ENCODE measurements at regions not wholly inside any gene's neighbourhood (a gene's known extent, or its start where the extent isn't known, plus 50 kb on each side); places are given as distances from the start of the nearest gene placed in this dataset.

DNA sequence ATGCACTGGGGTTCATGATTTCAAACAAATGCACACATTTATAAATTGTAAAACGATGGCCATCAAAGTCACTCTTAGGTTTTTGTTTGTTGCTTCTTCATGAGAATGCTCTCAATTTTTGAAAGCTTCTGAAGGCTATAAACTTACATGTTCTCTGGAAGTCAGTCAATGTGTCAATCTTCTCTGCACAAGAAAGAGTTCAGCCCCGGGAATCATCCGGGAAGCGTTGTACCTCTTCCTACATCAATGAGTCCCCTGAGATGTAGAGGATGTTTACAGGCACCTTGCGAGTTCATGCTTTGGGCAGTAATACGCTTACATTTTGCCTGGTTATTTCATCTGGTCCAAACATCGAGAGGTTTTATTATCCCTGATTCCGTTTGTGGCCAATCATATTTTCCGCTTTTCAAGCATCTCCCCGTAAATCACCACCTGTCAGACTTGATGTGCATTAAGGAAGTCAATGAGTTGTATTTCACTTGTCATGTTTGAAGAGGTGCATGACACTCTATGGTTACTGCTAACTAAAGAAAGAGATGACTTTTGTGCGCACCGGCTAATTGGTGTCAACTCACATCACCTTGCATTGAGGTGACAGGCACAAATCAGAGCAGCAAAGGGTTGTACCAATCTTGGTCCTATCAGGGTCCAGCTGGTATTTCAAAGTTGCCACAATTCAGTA is 750.7 kb downstream of the SORCS3 start:
- no peak overlapping the region for H3K4me3 ChIP-seq (ENCODE audit: low read length)
- no peak for DNase-seq (ENCODE audit: low read depth)
- TF ChIP-seq, protein P1, sequence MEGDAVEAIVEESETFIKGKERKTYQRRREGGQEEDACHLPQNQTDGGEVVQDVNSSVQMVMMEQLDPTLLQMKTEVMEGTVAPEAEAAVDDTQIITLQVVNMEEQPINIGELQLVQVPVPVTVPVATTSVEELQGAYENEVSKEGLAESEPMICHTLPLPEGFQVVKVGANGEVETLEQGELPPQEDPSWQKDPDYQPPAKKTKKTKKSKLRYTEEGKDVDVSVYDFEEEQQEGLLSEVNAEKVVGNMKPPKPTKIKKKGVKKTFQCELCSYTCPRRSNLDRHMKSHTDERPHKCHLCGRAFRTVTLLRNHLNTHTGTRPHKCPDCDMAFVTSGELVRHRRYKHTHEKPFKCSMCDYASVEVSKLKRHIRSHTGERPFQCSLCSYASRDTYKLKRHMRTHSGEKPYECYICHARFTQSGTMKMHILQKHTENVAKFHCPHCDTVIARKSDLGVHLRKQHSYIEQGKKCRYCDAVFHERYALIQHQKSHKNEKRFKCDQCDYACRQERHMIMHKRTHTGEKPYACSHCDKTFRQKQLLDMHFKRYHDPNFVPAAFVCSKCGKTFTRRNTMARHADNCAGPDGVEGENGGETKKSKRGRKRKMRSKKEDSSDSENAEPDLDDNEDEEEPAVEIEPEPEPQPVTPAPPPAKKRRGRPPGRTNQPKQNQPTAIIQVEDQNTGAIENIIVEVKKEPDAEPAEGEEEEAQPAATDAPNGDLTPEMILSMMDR (conservative IDR thresholded peaks at IDR 0.05; ENCODE audit: low read depth, low read length): no peak

DNA sequence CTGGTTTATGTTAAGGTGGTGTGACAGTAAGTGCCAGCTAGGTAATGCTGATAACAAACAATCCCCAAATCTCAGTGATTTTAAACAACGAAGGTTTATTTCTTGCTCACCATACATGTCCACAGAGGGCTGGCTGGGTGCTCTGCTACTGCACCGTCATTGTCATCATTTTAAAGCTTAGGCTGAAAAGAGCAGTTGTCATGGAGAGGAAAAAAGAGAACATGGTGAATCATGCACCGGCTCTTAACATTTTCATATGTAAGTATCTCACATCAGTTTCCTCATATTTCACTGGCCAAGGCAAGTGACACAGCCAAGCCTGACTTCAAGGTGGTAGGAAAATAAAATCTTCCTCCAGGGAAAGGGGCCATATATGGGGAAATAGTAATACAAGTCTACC is 746.9 kb downstream of the SORCS3 start:
- H3K4me3 ChIP-seq (ENCODE audit: low read length): no peak overlapping the region
- DNase-seq (ENCODE audit: low read depth): no peak
- TF ChIP-seq, protein P1 (conservative IDR thresholded peaks at IDR 0.05; ENCODE audit: low read depth, low read length): no peak

DNA sequence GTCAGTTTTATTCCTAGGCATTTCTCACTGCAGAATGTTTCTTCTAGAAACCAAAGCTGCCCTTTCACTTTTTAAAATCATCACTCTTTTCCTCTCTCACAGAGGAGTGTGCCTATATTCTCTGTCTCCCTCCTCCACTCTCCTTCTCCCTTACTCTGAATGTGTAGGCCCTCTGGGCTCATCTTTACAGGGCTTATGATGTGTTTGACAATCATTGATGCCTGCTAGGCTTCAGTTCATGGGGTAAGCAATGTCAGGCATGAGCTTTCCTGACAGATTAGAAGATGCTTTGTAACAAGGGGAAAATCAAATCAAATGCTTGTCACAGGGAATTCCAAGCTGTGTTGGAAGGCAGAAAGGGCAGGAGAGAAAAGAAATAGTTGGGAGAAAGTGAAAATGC is 742.9 kb downstream of the SORCS3 start:
- no peak for DNase-seq (ENCODE audit: low read depth)
- TF ChIP-seq, protein P1 (conservative IDR thresholded peaks at IDR 0.05; ENCODE audit: low read depth, low read length): no peak

DNA sequence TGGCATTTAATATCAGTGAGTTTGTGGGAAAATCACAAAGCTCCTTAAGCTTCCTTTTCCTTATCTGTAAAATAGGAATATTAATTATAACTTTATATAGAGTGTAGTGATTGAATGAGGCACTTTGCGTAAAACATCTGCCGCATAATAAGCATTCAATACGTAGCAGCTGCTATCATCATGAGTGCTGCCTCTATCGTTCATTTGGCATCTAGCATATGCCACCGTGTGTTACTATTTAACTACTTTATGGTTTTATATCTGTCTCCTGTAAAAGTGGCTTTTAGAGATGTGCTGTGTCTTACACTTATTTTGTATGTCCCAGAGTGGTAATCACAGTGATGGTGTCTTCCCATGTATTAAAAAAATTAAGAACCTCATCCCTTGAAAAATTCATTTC is 729.6 kb downstream of the SORCS3 start:
- DNase-seq (ENCODE audit: low read depth): no peak
- TF ChIP-seq, protein P1 (conservative IDR thresholded peaks at IDR 0.05; ENCODE audit: low read depth, low read length): no peak
- H3K4me3 ChIP-seq (ENCODE audit: low read length): no peak overlapping the region

More for the DNA sequence above, 742.9 kb downstream of the SORCS3 start:
- H3K4me3 ChIP-seq (ENCODE audit: low read length): no peak overlapping the region

DNA sequence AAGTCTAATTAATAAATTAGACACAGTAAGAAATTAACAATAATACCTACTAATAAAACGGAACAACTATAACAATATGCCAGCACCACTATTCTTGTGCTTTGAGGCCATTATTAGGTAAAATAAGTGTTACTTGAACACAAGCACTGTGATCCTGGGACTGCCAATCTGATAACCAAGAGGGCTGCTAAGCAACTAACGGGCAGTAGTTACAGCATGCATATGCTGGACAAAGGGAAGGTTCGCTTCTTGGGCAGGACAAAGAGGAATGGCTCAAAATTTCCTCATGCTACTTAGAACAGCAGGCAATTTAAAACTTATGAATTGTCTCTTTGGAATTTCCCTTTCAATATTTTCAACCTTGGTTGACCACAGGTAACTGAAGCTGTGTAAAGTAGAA is 718.6 kb downstream of the SORCS3 start:
- H3K4me3 ChIP-seq (ENCODE audit: low read length): no peak overlapping the region
- no peak for DNase-seq (ENCODE audit: low read depth)
- TF ChIP-seq, protein P1 (conservative IDR thresholded peaks at IDR 0.05; ENCODE audit: low read depth, low read length): no peak

DNA sequence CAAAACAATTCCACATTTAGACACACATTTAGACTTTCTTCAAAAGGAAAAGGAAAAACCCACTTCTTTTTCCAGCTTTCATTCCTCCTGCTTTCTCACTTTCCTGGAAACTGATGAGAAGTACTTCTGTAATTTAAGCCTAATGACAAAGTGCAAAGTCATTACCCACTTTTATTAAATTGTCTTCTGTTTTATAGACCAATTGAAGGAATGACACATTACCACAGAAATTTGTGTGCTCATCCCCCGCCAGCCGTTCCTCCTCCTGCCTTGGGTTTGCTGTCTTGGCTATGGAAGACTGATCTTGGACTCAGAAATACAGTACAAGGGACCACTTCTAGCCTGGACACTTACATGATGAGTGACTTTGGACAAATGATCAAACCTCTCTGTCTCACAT is 717.8 kb downstream of the SORCS3 start:
- TF ChIP-seq, protein P1 (conservative IDR thresholded peaks at IDR 0.05; ENCODE audit: low read depth, low read length): no peak
- no peak for DNase-seq (ENCODE audit: low read depth)
- H3K4me3 ChIP-seq (ENCODE audit: low read length): no peak overlapping the region

DNA sequence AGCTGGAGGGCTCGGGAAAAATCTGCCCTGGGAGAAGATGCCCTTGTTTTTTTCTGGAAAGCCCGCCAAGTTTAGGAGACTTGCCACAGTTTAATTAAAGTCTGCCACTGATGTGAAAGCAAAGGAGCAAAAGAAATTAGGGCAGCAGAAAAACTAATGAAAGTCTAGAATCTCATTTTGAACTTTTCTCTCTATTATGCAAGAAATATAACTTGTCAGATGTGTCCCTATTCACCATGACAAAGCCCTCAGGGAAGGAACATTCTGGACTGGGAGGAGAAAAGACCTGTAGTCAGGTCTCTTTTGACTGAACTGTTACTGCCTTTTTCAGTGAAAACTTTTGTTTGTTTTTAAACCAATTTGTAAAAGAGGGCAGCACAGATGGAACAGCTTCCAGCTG is 715.5 kb downstream of the SORCS3 start:
- no peak overlapping the region for H3K4me3 ChIP-seq (ENCODE audit: low read length)
- no peak for DNase-seq (ENCODE audit: low read depth)
- TF ChIP-seq, protein P1 (conservative IDR thresholded peaks at IDR 0.05; ENCODE audit: low read depth, low read length): no peak

Data from retinal pigment epithelial cell (primary cell).